RCC 7860 (cell line): ENCODE measurements at regions not wholly inside any gene's neighbourhood (a gene's known extent, or its start where the extent isn't known, plus 50 kb on each side); places are given as distances from the start of the nearest gene placed in this dataset.

ENCODE experiments used
- DNase-seq: peaks from one replicate; pipeline ENCODE4 v3.0.0-alpha.2; 2015; ENCODE audit warnings: low spot score
- FAIRE-seq: peaks from 2 replicates; lab custom pipeline; 2012; peaks lifted over from hg19 to GRCh38; lab: Jason Lieb, UNC

DNA sequence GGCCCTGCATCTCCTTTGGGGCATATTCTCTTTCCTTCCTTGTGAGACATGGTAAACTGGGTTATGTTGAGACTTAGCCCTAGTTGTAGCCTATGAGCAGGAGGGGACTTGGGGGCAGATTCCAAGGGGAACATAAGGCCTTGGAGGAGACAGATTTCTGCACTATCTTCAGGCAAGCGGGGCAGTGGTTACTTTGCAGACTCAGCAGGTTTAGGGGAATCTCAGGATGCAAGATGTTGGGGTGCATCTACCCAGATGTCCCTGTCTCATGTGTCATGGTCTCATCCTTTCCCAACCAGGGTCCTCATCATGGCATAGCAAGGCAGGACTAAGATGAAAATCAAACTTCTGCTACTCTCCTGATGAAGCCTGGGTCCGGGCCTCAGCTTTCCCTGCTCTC, 58.6 kb upstream of the PTPRT start:
- no peak for DNase-seq
- no peak for FAIRE-seq

DNA sequence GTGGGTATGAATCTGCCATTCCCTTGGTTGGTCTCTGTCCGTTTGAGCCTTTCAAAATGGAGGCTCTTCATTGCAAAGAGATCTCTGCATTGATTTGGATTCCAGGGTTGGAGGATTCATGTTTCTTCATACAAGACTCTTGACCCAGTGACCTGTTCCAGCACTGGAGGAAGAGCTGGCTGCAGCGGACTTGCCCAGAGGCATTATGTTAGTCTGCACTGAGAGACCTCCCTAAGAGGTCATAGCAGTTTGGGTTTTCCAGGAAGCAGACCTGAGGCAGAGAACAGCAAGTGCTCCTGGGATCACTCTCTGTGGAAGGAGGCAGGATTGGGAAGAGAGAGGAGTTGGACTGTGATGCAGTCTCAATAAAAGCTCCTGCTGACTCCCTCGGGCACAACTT, 57.7 kb upstream of the PTPRT start:
- FAIRE-seq (no peak), DNase-seq (no peak)

DNA sequence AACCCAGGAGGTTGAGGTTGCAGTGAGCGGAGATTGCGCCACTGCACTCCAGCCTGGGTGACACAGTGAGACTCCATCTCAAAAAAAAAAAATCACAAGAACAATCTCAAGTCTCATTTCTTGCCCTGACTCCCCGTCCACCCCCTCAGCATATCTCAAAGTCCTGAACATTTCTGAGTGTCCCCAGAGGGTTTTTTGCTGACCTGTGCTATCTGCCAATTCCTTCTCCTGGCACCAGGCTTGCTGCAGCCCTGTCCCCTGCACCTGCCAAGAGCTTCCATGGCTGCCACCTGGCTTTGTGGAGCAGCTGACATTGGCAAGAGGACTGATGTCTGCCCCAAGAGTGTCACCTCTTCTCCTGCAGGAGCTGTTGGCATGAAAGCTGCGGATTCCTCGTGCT, 54.9 kb upstream of the PTPRT start:
- no peak for DNase-seq
- no peak for FAIRE-seq

DNA sequence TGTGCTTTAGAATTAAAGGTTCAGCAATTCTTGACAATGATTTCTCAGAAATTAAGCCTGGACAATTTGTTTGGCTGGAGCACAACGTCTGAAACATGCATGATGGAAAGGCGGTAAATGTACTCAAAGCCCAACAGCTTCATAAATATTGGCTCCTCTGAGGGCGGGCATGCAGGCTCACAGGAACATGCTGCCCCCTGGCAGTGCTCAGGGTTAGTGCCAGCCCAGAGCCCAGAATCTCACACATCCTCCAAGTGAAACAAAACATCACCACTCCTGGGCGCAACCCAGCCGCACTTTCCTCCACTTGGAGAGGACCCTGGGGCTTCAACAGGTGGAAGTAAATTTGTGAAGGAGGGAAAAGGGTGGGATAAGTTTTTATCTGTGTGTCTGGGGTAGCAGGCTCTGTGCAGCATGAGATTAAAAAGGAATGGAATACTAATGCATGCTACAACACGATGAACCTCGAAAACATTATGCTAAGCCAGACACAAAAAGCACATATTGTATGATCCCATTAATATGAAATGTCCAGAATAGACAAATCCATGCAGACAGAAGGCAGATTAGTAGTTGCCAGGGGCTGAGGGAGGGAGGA, 54.1 kb upstream of the PTPRT start:
- DNase-seq (no peak), FAIRE-seq (no peak)

GRCh38 chr20:43241057-43241702, 51.5 kb upstream of the PTPRT start:
- FAIRE-seq (no peak), DNase-seq (no peak)
